Gastrocnemius medialis (tissue), 4 donors: ENCODE measurements at regions not wholly inside any gene's neighbourhood (a gene's known extent, or its start where the extent isn't known, plus 50 kb on each side); places are given as distances from the start of the nearest gene placed in this dataset.

ENCODE experiments used
- POLR2A ChIP-seq, 2 donors: fragments of 450-650 bp; IDR thresholded peaks; one replicate each; pipeline ENCODE4 v1.6.1; 2017; ENCODE audit warnings: antibody characterized with exemption in 2 of 2, mild to moderate bottlenecking in 2 of 2, moderate library complexity in 2 of 2
- TF ChIP-seq, protein P1 (sequence below), 5 experiments: fragments of 450-650 bp in 3 of 5; fragments of 200-600 bp in 2 of 5; sonication (generic) in 2 of 5; IDR thresholded peaks in 4 of 5; conservative IDR thresholded peaks in 1 of 5; 1 replicate in 4 of 5; 2 replicates in 1 of 5; pipeline ENCODE4 v1.5.1; 2016 to 2019; ENCODE audit warnings: antibody characterized with exemption in 5 of 5, mild to moderate bottlenecking in 3 of 5, moderate library complexity in 3 of 5

DNA sequence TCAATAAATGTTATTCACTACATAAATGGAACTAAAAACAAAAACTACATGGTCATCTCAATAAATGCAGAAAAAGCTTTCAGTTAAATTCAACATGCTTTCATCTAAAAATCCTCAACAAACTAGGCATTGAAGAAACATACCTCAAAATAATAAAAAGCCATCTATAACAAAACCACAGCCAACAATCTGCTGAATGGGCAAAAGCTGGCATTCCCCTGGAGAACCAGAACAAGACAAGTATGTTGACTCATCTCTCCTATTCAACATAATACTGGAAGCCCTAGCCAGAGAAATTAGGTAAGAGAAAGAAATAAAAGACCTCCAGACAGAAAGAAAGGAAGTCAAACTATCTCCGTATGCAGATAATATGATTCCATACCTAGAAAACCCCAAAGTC, 759.9 kb downstream of the EPHA3 start:
- TF ChIP-seq POLR2A (IDR thresholded peaks at IDR 0.05) = no peak
- TF ChIP-seq, protein P1, sequence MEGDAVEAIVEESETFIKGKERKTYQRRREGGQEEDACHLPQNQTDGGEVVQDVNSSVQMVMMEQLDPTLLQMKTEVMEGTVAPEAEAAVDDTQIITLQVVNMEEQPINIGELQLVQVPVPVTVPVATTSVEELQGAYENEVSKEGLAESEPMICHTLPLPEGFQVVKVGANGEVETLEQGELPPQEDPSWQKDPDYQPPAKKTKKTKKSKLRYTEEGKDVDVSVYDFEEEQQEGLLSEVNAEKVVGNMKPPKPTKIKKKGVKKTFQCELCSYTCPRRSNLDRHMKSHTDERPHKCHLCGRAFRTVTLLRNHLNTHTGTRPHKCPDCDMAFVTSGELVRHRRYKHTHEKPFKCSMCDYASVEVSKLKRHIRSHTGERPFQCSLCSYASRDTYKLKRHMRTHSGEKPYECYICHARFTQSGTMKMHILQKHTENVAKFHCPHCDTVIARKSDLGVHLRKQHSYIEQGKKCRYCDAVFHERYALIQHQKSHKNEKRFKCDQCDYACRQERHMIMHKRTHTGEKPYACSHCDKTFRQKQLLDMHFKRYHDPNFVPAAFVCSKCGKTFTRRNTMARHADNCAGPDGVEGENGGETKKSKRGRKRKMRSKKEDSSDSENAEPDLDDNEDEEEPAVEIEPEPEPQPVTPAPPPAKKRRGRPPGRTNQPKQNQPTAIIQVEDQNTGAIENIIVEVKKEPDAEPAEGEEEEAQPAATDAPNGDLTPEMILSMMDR (IDR thresholded peaks at IDR 0.05 in 4 of 5, conservative IDR thresholded peaks at IDR 0.05 in 1 of 5) = no peak
